GM23248 (cell line): ENCODE measurements at regions not wholly inside any gene's neighbourhood (a gene's known extent, or its start where the extent isn't known, plus 50 kb on each side); places are given as distances from the start of the nearest gene placed in this dataset.
A peak's percentile ranks its signal among the peaks of the same experiment; 100 is the strongest.

Source experiments
- DNase-seq: peaks from one replicate; pipeline ENCODE4 v3.0.0-alpha.2; 2015
- H2AFZ ChIP-seq: fragments of 200-600 bp; sonication (generic); 2 replicates; pipeline ENCODE4 v1.6.1; 2016; ENCODE audit warnings: antibody characterized with exemption
- H3F3A ChIP-seq: fragments of 200-600 bp; sonication (generic); 2 replicates; pipeline ENCODE4 v1.6.1; 2016; ENCODE audit warnings: mild to moderate bottlenecking, antibody characterized with exemption, mixed run types; ENCODE audit not compliant: insufficient read depth
- H3K27ac ChIP-seq: fragments of 200-600 bp; sonication (generic); 2 replicates; pipeline ENCODE4 v1.5.1; 2016; ENCODE audit warnings: mild to moderate bottlenecking
- H3K27me3 ChIP-seq: fragments of 200-600 bp; sonication (generic); replicated peaks from 2 replicates; pipeline ENCODE4 v1.6.1; 2016; ENCODE audit warnings: mild to moderate bottlenecking; ENCODE audit not compliant: insufficient read depth
- H3K36me3 ChIP-seq: fragments of 200-600 bp; sonication (generic); 2 replicates; pipeline ENCODE4 v1.6.1; 2016; ENCODE audit warnings: low read depth, mild to moderate bottlenecking
- H3K4me1 ChIP-seq: fragments of 200-600 bp; sonication (generic); 2 replicates; pipeline ENCODE4 v1.6.1; 2016; ENCODE audit warnings: mild to moderate bottlenecking; ENCODE audit not compliant: insufficient read depth
- H3K4me2 ChIP-seq: fragments of 200-600 bp; sonication (generic); one replicate; pipeline ENCODE4 v1.6.1; 2016; ENCODE audit warnings: mild to moderate bottlenecking; ENCODE audit not compliant: unreplicated experiment
- H3K4me3 ChIP-seq: fragments of 200-600 bp; sonication (generic); 2 replicates; pipeline ENCODE4 v1.5.1; 2016; ENCODE audit warnings: mild to moderate bottlenecking
- H3K79me2 ChIP-seq: fragments of 200-600 bp; sonication (generic); 2 replicates; pipeline ENCODE4 v1.6.1; 2016; ENCODE audit warnings: mild to moderate bottlenecking; ENCODE audit not compliant: insufficient read depth
- H3K9ac ChIP-seq: fragments of 200-600 bp; sonication (generic); 2 replicates; pipeline ENCODE4 v1.6.1; 2016; ENCODE audit warnings: mild to moderate bottlenecking
- H3K9me2 ChIP-seq: fragments of 200-600 bp; sonication (generic); 2 replicates; pipeline ENCODE4 v1.6.1; 2016; ENCODE audit warnings: mixed run types, mild to moderate bottlenecking, moderate library complexity; ENCODE audit not compliant: insufficient read depth
- H3K9me3 ChIP-seq: fragments of 200-600 bp; sonication (generic); one replicate; pipeline ENCODE4 v1.6.1; 2017; ENCODE audit warnings: low read depth
- H4K20me1 ChIP-seq: fragments of 200-600 bp; sonication (generic); 2 replicates; pipeline ENCODE4 v1.6.0; 2016; ENCODE audit not compliant: insufficient read depth
- EZH2 ChIP-seq: fragments of 200-600 bp; sonication (generic); IDR thresholded peaks from 2 replicates; pipeline ENCODE4 v1.6.1; 2018; ENCODE audit warnings: antibody characterized with exemption, mild to moderate bottlenecking; ENCODE audit not compliant: insufficient read depth, poor library complexity, severe bottlenecking
- EZH2phosphoT487 ChIP-seq: fragments of 200-600 bp; sonication (generic); IDR thresholded peaks from 2 replicates; pipeline ENCODE4 v1.6.1; 2018; ENCODE audit warnings: antibody characterized with exemption, moderate library complexity, mild to moderate bottlenecking, low read depth; ENCODE audit not compliant: insufficient read depth
- WGBS, 2 experiments: methylation state at CpG; one replicate each; pipeline ENCODE4 v1.1.6; 2015 to 2017; ENCODE audit warnings: low lambda C conversion rate in 2 of 2, low coverage in 1 of 2; ENCODE audit errors: missing lambda C conversion rate in 2 of 2; 5-methylcytosine and 5-hydroxymethylcytosine counted together
- in situ Hi-C: fragments of 300-500 bp; cut with MboI; formaldehyde crosslinking; loops from 2 replicates; pipeline ENCODE4 v1.15.0; 2020

DNA sequence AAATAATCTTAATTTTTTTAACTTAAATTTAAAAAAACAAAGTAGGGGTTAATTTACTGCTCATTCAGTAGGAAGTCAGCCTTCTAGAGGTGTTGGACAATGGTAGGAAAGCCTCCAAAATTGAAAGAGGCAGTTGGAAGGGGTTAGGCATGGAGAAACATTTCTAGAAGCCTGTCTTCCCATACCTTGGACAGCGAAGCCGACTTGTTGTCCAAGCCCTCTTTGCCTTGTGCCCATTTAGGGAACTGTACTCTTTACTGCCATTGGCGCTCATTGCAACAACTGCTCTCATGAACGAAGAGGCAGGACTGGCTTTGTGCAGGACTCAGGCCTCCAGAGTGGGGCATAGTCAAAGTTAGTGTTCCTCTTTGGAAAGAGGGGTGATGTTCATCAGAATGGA lies 333.3 kb downstream of the HRH4 start:
- Histone ChIP-seq H3K27ac (no peak overlapping the region), H3K9me3 (no peaks in the 10 kb centered on the region), H3F3A (no peaks in the 10 kb centered on the region), H3K4me3 (no peak overlapping the region), H3K36me3 (no peaks in the 10 kb centered on the region), H3K4me2 (no peak overlapping the region), H3K27me3 (peaks cover 16% of the 10 kb centered on the region; the same call in 1 of the 2 replicates), H3K9me2 (no peaks in the 10 kb centered on the region), H4K20me1 (no peaks in the 10 kb centered on the region), H3K4me1 (no peaks in the 10 kb centered on the region), H3K9ac (no peak overlapping the region), H2AFZ (no peak overlapping the region), H3K79me2 (no peaks in the 10 kb centered on the region)
- in situ Hi-C loops = no loop called here
- DNase-seq = peak; percentile 47
- no peak for TF ChIP-seq EZH2
- no peak for TF ChIP-seq EZH2phosphoT487
- WGBS, 2 experiments = 45 to 47% methylated on average over 4 of the region's 4 CpGs

DNA sequence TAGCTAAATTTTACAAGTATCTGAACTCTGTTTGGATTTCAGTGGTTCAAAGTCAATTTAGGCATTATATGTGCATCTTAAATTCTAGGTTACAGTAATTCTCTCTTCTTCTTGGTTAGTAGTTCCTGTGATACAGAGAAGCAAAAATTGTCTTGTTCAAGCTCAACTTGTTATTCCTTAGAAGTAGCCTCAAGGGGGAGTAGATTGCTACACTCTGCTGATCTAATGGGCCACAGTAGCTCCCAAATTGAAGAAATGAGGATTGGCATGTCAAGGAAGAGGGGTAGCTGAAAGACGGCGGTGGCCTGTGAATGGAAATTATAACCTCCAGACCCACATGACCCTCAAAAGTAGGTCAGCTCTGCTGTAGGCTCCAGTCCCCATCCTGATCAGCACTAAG lies 334.7 kb downstream of the HRH4 start:
- H3K4me3 ChIP-seq = no peak overlapping the region
- H3F3A ChIP-seq = no peaks in the 10 kb centered on the region
- TF ChIP-seq EZH2phosphoT487 (no peak), EZH2 (no peak)
- DNase-seq = no peak
- H2AFZ ChIP-seq = no peak overlapping the region
- H3K9me3 ChIP-seq = no peaks in the 10 kb centered on the region
- no peak overlapping the region for H3K4me2 ChIP-seq
- H3K27me3 ChIP-seq = peaks cover 16% of the 10 kb centered on the region; the same call in 1 of the 2 replicates
- H3K4me1 ChIP-seq = no peaks in the 10 kb centered on the region
- H4K20me1 ChIP-seq = no peaks in the 10 kb centered on the region
- H3K36me3 ChIP-seq = no peaks in the 10 kb centered on the region
- WGBS, 2 experiments = 58 to 65% methylated on average over 2 of the region's 2 CpGs
- no peaks in the 10 kb centered on the region for H3K9me2 ChIP-seq
- in situ Hi-C loops = no loop called here
- H3K79me2 ChIP-seq = no peaks in the 10 kb centered on the region
- no peak overlapping the region for H3K9ac ChIP-seq
- H3K27ac ChIP-seq = no peak overlapping the region

DNA sequence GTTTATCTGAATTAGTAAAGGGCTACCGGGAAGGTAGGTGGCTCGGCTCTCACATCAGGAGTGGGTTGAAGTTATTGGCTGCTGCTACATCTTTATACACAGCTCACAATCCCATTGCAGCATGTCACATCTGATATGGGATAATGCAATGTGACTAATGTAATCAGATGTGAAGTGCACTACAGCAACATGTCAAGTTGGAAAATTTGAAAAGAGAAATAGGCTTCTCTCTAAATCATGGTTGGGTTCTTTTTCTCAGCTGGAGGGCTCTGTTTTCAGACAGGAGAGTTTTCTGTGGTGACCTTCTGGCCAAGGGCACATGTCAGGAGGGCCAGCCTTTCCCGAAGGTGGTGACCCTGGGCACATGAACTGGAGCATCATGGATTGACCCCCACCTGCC lies 337.5 kb downstream of the HRH4 start:
- H3K4me1 ChIP-seq = peaks cover 10% of the 10 kb centered on the region; the same call in 1 of the 2 replicates
- H3K4me2 ChIP-seq = no peak overlapping the region
- H3K9me3 ChIP-seq = no peaks in the 10 kb centered on the region
- no peaks in the 10 kb centered on the region for H4K20me1 ChIP-seq
- no peak overlapping the region for H3K9ac ChIP-seq
- no peak for DNase-seq
- WGBS, 2 experiments = 59 to 60% methylated on average over 3 of the region's 3 CpGs
- H3F3A ChIP-seq = peaks cover 7% of the 10 kb centered on the region; the same call in 1 of the 2 replicates
- H3K9me2 ChIP-seq = no peaks in the 10 kb centered on the region
- peaks cover 16% of the 10 kb centered on the region; the same call in 1 of the 2 replicates for H3K27me3 ChIP-seq
- H3K4me3 ChIP-seq = no peak overlapping the region
- no peak for TF ChIP-seq EZH2phosphoT487
- TF ChIP-seq EZH2 = no peak
- no peaks in the 10 kb centered on the region for H3K79me2 ChIP-seq
- no peaks in the 10 kb centered on the region for H3K36me3 ChIP-seq
- no peak overlapping the region for H3K27ac ChIP-seq
- in situ Hi-C loops = no loop called here
- H2AFZ ChIP-seq = no peak overlapping the region

DNA sequence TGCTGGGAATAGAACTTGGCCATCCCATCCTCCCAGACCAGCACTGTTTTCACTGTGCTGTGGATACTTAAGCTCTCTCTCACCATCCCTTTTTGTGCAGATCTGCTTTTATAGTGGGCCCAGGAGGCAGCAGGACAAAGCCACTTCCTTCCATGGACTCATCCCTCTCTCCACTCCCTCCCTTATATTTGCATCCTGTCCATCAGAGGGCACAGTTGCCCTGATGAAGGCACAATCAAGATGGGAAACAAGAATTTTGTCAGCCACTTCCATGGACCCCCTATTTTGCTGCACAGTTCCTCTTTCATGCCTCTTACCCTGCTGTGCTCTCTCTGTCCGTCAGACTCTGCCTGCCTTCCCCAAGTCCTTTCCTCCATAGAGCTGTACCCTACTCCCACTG lies 338.7 kb downstream of the HRH4 start:
- peaks cover 16% of the 10 kb centered on the region; the same call in 1 of the 2 replicates for H3K27me3 ChIP-seq
- no peaks in the 10 kb centered on the region for H3K9me3 ChIP-seq
- H2AFZ ChIP-seq = no peak overlapping the region
- no peak overlapping the region for H3K4me3 ChIP-seq
- H3K9ac ChIP-seq = no peak overlapping the region
- no peaks in the 10 kb centered on the region for H3K36me3 ChIP-seq
- no peak overlapping the region for H3K4me2 ChIP-seq
- in situ Hi-C loops = no loop called here
- H3K9me2 ChIP-seq = no peaks in the 10 kb centered on the region
- peaks cover 10% of the 10 kb centered on the region; the same call in 1 of the 2 replicates for H3K4me1 ChIP-seq
- no peaks in the 10 kb centered on the region for H4K20me1 ChIP-seq
- H3K79me2 ChIP-seq = no peaks in the 10 kb centered on the region
- TF ChIP-seq EZH2phosphoT487 = no peak
- no peak for TF ChIP-seq EZH2
- DNase-seq = no peak
- peaks cover 7% of the 10 kb centered on the region; the same call in 1 of the 2 replicates for H3F3A ChIP-seq
- 90 to 91% methylated on average over 1 of the region's 1 CpG for WGBS, 2 experiments
- H3K27ac ChIP-seq = no peak overlapping the region

DNA sequence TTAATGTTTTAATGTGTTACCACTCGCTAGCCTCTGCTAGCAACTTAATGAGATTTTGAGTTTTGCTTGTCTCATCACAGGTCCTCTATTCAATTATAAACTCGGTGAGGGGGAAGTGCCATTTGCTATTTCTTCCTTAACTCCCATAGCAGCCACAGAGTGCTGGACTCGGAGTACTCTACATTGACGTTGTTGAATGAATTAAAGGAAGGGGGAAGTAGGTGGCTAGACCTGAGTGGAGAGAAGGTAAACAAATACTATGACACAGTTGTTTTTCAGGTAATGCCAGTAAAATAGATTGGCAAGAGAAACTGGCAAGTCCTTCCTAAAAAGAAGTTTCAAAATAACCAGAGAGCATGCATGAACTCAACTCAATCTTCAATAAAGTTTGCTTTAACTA lies 339.3 kb downstream of the HRH4 start:
- Histone ChIP-seq H4K20me1 (no peaks in the 10 kb centered on the region), H3K9ac (no peak overlapping the region), H3F3A (peaks cover 7% of the 10 kb centered on the region; the same call in 1 of the 2 replicates), H3K4me2 (no peak overlapping the region), H3K79me2 (no peaks in the 10 kb centered on the region), H3K4me1 (peaks cover 10% of the 10 kb centered on the region; the same call in 1 of the 2 replicates), H3K9me3 (no peaks in the 10 kb centered on the region), H3K4me3 (no peak overlapping the region), H2AFZ (no peak overlapping the region), H3K9me2 (no peaks in the 10 kb centered on the region), H3K36me3 (no peaks in the 10 kb centered on the region), H3K27ac (no peak overlapping the region), H3K27me3 (peaks cover 16% of the 10 kb centered on the region; the same call in 1 of the 2 replicates)
- DNase-seq = no peak
- no peak for TF ChIP-seq EZH2
- TF ChIP-seq EZH2phosphoT487 = no peak
- in situ Hi-C loops = no loop called here
- 67 to 74% methylated on average over 4 of the region's 4 CpGs for WGBS, 2 experiments
